SKM-1 treated with dmso at 0.1 percent for 144 hours (cell line): ENCODE measurements at regions not wholly inside any gene's neighbourhood (a gene's known extent, or its start where the extent isn't known, plus 50 kb on each side); places are given as distances from the start of the nearest gene placed in this dataset.

Source experiments
- DNase-seq: peaks from one replicate; lab custom pipeline; 2025; ENCODE audit not compliant: unreplicated experiment; lab: John Stamatoyannopoulos, UW

- DNase-seq: no peak
Measured at GRCh38 chr2:133717497-133717896, 149.2 kb upstream of the NCKAP5 start.

GRCh38 chr2:133718688-133719201 lies 150.5 kb upstream of the NCKAP5 start:
- DNase-seq: no peak

GRCh38 chr2:133720429-133720828 lies 152.2 kb upstream of the NCKAP5 start:
- DNase-seq: no peak

GRCh38 chr2:133721118-133721517 lies 152.9 kb upstream of the NCKAP5 start:
- no peak for DNase-seq

GRCh38 chr2:133723133-133723532 lies 154.9 kb upstream of the NCKAP5 start:
- DNase-seq: no peak

- no peak for DNase-seq
Measured at GRCh38 chr2:133726973-133727372, 158.7 kb upstream of the NCKAP5 start.

GRCh38 chr2:133732059-133732458 lies 163.8 kb upstream of the NCKAP5 start:
- DNase-seq: no peak

GRCh38 chr2:133732982-133733900 lies 165.0 kb upstream of the NCKAP5 start:
- no peak for DNase-seq

GRCh38 chr2:133733901-133734255 lies 165.6 kb upstream of the NCKAP5 start:
- DNase-seq: no peak

- DNase-seq: no peak
Measured at GRCh38 chr2:133734716-133735495, 166.6 kb upstream of the NCKAP5 start.

- DNase-seq: no peak
Measured at GRCh38 chr2:133736674-133737073, 168.4 kb upstream of the NCKAP5 start.

- DNase-seq: no peak
Measured at GRCh38 chr2:133737242-133737993, 169.2 kb upstream of the NCKAP5 start.

GRCh38 chr2:133739039-133739438 lies 170.8 kb upstream of the NCKAP5 start:
- DNase-seq: no peak

GRCh38 chr2:133740500-133740899 lies 172.2 kb upstream of the NCKAP5 start:
- no peak for DNase-seq

- no peak for DNase-seq
Measured at GRCh38 chr2:133748007-133748700, 179.9 kb upstream of the NCKAP5 start.

- no peak for DNase-seq
Measured at GRCh38 chr2:133753665-133754064, 185.4 kb upstream of the NCKAP5 start.

- DNase-seq: no peak
Measured at GRCh38 chr2:133755480-133756300, 187.4 kb upstream of the NCKAP5 start.

- no peak for DNase-seq
Measured at GRCh38 chr2:133756833-133757232, 188.6 kb upstream of the NCKAP5 start.

GRCh38 chr2:133760376-133760775 lies 192.1 kb upstream of the NCKAP5 start:
- no peak for DNase-seq

- DNase-seq: no peak
Measured at GRCh38 chr2:133765658-133766057, 197.4 kb upstream of the NCKAP5 start.
